PC-9 (cell line): ENCODE measurements at regions not wholly inside any gene's neighbourhood (a gene's known extent, or its start where the extent isn't known, plus 50 kb on each side); places are given as distances from the start of the nearest gene placed in this dataset.

ENCODE experiments used
- BruUV-seq: library from RNA; stranded (reverse); fragments of 400-500 nt; replicated peaks from 2 replicates; lab custom pipeline; 2021; lab: Mats Ljungman, UMichigan
- CTCF ChIA-PET: fragments of 300-600 bp; sonication (Branson Sonifier 250); formaldehyde crosslinking; loops from one replicate; lab custom pipeline; 2022; ENCODE audit warnings: antibody characterized with exemption; lab: Charles Lee
- POLR2A ChIA-PET: fragments of 300-600 bp; sonication (Branson Sonifier 250); formaldehyde crosslinking; loops from one replicate; lab custom pipeline; 2022; ENCODE audit warnings: antibody characterized with exemption; ENCODE audit not compliant: unreplicated experiment; lab: Charles Lee
- DNase-seq, 2 experiments: peaks; one replicate each; pipeline versions ENCODE4 v3.0.0 to v3.0.0-alpha.2; 2015 to 2022; ENCODE audit warnings: mixed read lengths in 1 of 2
- H2AFZ ChIP-seq: fragments of 200-600 bp; sonication (generic); 2 replicates; pipeline ENCODE4 v1.8.1; 2017; ENCODE audit warnings: antibody characterized with exemption
- H3F3A ChIP-seq: fragments of 200-600 bp; sonication (generic); 2 replicates; pipeline ENCODE4 v1.8.1; 2017; ENCODE audit warnings: antibody characterized with exemption, mild to moderate bottlenecking, low read depth; ENCODE audit not compliant: insufficient read depth
- H3K27ac ChIP-seq: fragments of 200-600 bp; sonication (generic); 2 replicates; pipeline ENCODE4 v1.6.1; 2016; ENCODE audit warnings: mixed run types
- H3K27me3 ChIP-seq: fragments of 200-600 bp; sonication (generic); 2 replicates; pipeline ENCODE4 v1.6.1; 2016; ENCODE audit warnings: low read depth, mixed run types; ENCODE audit not compliant: insufficient read depth
- H3K36me3 ChIP-seq: fragments of 200-600 bp; sonication (generic); 2 replicates; pipeline ENCODE4 v1.6.1; 2016; ENCODE audit warnings: low read depth, mixed run types
- H3K4me1 ChIP-seq: fragments of 200-600 bp; sonication (generic); replicated peaks from 2 replicates; pipeline ENCODE4 v1.6.1; 2016; ENCODE audit warnings: mixed run types; ENCODE audit not compliant: insufficient read depth
- H3K4me2 ChIP-seq: fragments of 200-600 bp; sonication (generic); 2 replicates; pipeline ENCODE4 v1.6.1; 2017; ENCODE audit warnings: mixed run types
- H3K4me3 ChIP-seq: fragments of 200-600 bp; sonication (generic); 2 replicates; pipeline ENCODE4 v1.6.1; 2016; ENCODE audit warnings: mixed run types
- H3K79me2 ChIP-seq: fragments of 200-600 bp; sonication (generic); 2 replicates; pipeline ENCODE4 v1.6.1; 2017; ENCODE audit warnings: low read depth, mixed run types
- H3K9me2 ChIP-seq: fragments of 200-600 bp; sonication (generic); 2 replicates; pipeline ENCODE4 v1.8.1; 2017; ENCODE audit warnings: mild to moderate bottlenecking; ENCODE audit not compliant: insufficient read depth
- H3K9me3 ChIP-seq: fragments of 200-600 bp; sonication (generic); 2 replicates; pipeline ENCODE4 v1.8.1; 2016; ENCODE audit warnings: low read depth; ENCODE audit not compliant: insufficient read depth
- H4K20me1 ChIP-seq: fragments of 200-600 bp; sonication (generic); 2 replicates; pipeline ENCODE4 v1.8.1; 2017; ENCODE audit not compliant: insufficient read depth
- CTCF ChIP-seq: fragments of 200-600 bp; sonication (generic); conservative IDR thresholded peaks from 2 replicates; pipeline ENCODE4 v1.6.1; 2017; ENCODE audit warnings: mixed run types, antibody characterized with exemption, mild to moderate bottlenecking, moderate library complexity
- EZH2 ChIP-seq: fragments of 200-600 bp; sonication (generic); IDR thresholded peaks from 2 replicates; pipeline ENCODE4 v1.8.0; 2017; ENCODE audit warnings: antibody characterized with exemption, low read depth
- intact Hi-C: fragments of 100-400 bp; cut with micrococcal nuclease; formaldehyde crosslinking; loops from one replicate; pipeline ENCODE4 v1.10.0; 2022; ENCODE audit not compliant: unreplicated experiment

GRCh38 chr4:109355835-109356234, 53.4 kb upstream of the COL25A1 start:
- H2AFZ ChIP-seq: no peak overlapping the region
- intact Hi-C loops: no loop called here
- no peak overlapping the region for H3K4me2 ChIP-seq
- no peaks in the 10 kb centered on the region for H3K36me3 ChIP-seq
- POLR2A ChIA-PET: no interaction called here
- no peaks in the 10 kb centered on the region for H3F3A ChIP-seq
- H3K79me2 ChIP-seq: no peaks in the 10 kb centered on the region
- H3K4me3 ChIP-seq: no peak overlapping the region
- no TSS peak for BruUV-seq
- no peaks in the 10 kb centered on the region for H4K20me1 ChIP-seq
- no peaks in the 10 kb centered on the region for H3K27me3 ChIP-seq
- no peaks in the 10 kb centered on the region for H3K9me2 ChIP-seq
- H3K4me1 ChIP-seq: no peaks in the 10 kb centered on the region
- no peaks in the 10 kb centered on the region for H3K9me3 ChIP-seq
- CTCF ChIA-PET: interaction anchor here (0.6 kb wide), 1 partner anchor 960 kb away, joined by 7 read pairs; no protein-coding TSS in a partner anchor
- H3K27ac ChIP-seq: no peak overlapping the region
- no peak for DNase-seq
- no peak for TF ChIP-seq CTCF

DNA sequence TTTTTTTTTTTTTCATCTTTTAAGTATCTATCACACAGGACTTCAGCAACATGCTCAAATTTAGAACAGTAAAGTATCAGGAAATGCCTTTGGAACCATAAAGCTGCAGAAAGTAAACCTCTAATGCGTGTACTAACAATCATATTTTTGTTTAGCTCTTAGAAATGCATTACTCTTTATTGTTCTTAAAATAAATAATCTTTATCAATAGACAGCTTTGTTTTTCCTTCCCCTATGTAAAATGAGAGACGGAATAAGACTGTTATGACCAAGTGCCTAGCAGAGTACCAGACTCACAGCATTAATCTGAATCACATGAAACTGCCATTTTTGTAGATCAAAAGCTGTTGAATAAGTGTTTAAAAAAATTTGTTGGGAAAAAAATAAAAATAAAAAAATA, 50.5 kb upstream of the COL25A1 start:
- Histone ChIP-seq H3K79me2 (no peaks in the 10 kb centered on the region), H3K4me1 (no peaks in the 10 kb centered on the region), H4K20me1 (no peaks in the 10 kb centered on the region), H3K27ac (no peak overlapping the region), H3K36me3 (no peaks in the 10 kb centered on the region), H3K4me2 (no peak overlapping the region), H3K4me3 (no peak overlapping the region), H3K27me3 (no peaks in the 10 kb centered on the region), H3K9me2 (no peaks in the 10 kb centered on the region), H2AFZ (no peak overlapping the region), H3K9me3 (no peaks in the 10 kb centered on the region), H3F3A (no peaks in the 10 kb centered on the region)
- TF ChIP-seq EZH2 (no peak), CTCF (no peak)
- intact Hi-C loops: no loop called here
- DNase-seq: no peak
- ChIA-PET CTCF (no interaction called here), POLR2A (no interaction called here)
- no TSS peak for BruUV-seq
